IMR-90 (cell line): ENCODE measurements at regions not wholly inside any gene's neighbourhood (a gene's known extent, or its start where the extent isn't known, plus 50 kb on each side); places are given as distances from the start of the nearest gene placed in this dataset.

Source experiments
- ATAC-seq: fragments of 200-7000 bp; cut with Tn5 transposase; 2 replicates; pipeline ENCODE4 v1.9.1; 2020; ENCODE audit warnings: low read depth, mild to moderate bottlenecking, moderate library complexity
- BruUV-seq: library from RNA; stranded (reverse); fragments of 400-500 nt; replicated peaks from 2 replicates; lab custom pipeline; 2021; lab: Mats Ljungman, UMichigan
- CTCF ChIA-PET: fragments of 300-600 bp; formaldehyde crosslinking; extraction: SDS; loops from one replicate; lab custom pipeline; 2021; ENCODE audit warnings: antibody characterized with exemption; lab: Yijun Ruan, JAX
- POLR2A ChIA-PET: fragments of 300-600 bp; sonication (Branson Sonifier 250); formaldehyde crosslinking; loops from one replicate; lab custom pipeline; 2022; ENCODE audit warnings: antibody characterized with exemption; ENCODE audit not compliant: unreplicated experiment; lab: Charles Lee
- DNase-seq: peaks from one replicate; pipeline ENCODE4 v3.0.0; 2013
- H2AFZ ChIP-seq: replicated peaks from 2 replicates; pipeline ENCODE3; 2013; ENCODE audit warnings: low read length, mild to moderate bottlenecking; ENCODE audit not compliant: poor library complexity
- H2AK5ac ChIP-seq: 2 replicates; pipeline ENCODE4 v1.6.1; 2013; ENCODE audit warnings: low read depth, low read length, inconsistent platforms
- H2AK9ac ChIP-seq: replicated peaks from 2 replicates; pipeline ENCODE3; 2013; ENCODE audit warnings: mild to moderate bottlenecking, low read depth, low read length, moderate library complexity; ENCODE audit not compliant: poor library complexity
- H2BK120ac ChIP-seq: 2 replicates; pipeline ENCODE4 v1.6.1; 2013; ENCODE audit warnings: low read depth, low read length, inconsistent platforms
- H2BK15ac ChIP-seq: 3 replicates; pipeline ENCODE4 v1.6.1; 2013; ENCODE audit warnings: low read depth, low read length, inconsistent platforms
- H2BK20ac ChIP-seq: 2 replicates; pipeline ENCODE4 v1.6.1; 2013; ENCODE audit warnings: low read depth, mild to moderate bottlenecking, inconsistent platforms, low read length, moderate library complexity
- H2BK5ac ChIP-seq: 2 replicates; pipeline ENCODE4 v1.6.1; 2013; ENCODE audit warnings: mild to moderate bottlenecking, low read depth, low read length, inconsistent platforms; ENCODE audit not compliant: poor library complexity, severe bottlenecking
- H3K14ac ChIP-seq: replicated peaks from 2 replicates; pipeline ENCODE4 v1.6.1; 2013; ENCODE audit warnings: low read depth, low read length, inconsistent platforms
- H3K18ac ChIP-seq: 2 replicates; pipeline ENCODE4 v1.6.1; 2013; ENCODE audit warnings: low read depth, low read length, control low read depth
- H3K23ac ChIP-seq: 2 replicates; pipeline ENCODE4 v1.6.1; 2013; ENCODE audit warnings: low read depth, low read length, inconsistent platforms
- H3K27ac ChIP-seq: 2 replicates; pipeline ENCODE4 v1.5.1; 2013; ENCODE audit warnings: mild to moderate bottlenecking, control low read depth, low read length; ENCODE audit not compliant: insufficient read depth
- H3K27me3 ChIP-seq: 2 replicates; pipeline ENCODE4 v1.6.1; 2013; ENCODE audit warnings: low read length; ENCODE audit not compliant: control insufficient read depth, insufficient read depth
- H3K36me3 ChIP-seq: 2 replicates; pipeline ENCODE4 v1.6.1; 2013; ENCODE audit warnings: low read length, mixed read lengths; ENCODE audit not compliant: control insufficient read depth, insufficient read depth
- H3K4ac ChIP-seq: 2 replicates; pipeline ENCODE4 v1.6.1; 2013; ENCODE audit warnings: low read depth, low read length, inconsistent platforms
- H3K4me1 ChIP-seq: 2 replicates; pipeline ENCODE4 v1.6.1; 2013; ENCODE audit warnings: low read length, mixed read lengths; ENCODE audit not compliant: control insufficient read depth, insufficient read depth
- H3K4me2 ChIP-seq: 2 replicates; pipeline ENCODE4 v1.6.1; 2013; ENCODE audit warnings: low read depth, mild to moderate bottlenecking, control low read depth, low read length, moderate library complexity
- H3K4me3 ChIP-seq: 2 replicates; pipeline ENCODE4 v1.5.1; 2013; ENCODE audit warnings: low read depth, mild to moderate bottlenecking, control low read depth, low read length, moderate library complexity; ENCODE audit not compliant: insufficient read depth
- H3K56ac ChIP-seq: 2 replicates; pipeline ENCODE4 v1.6.1; 2013; ENCODE audit warnings: low read length, inconsistent platforms; ENCODE audit not compliant: insufficient read depth; ENCODE audit errors: extremely low read depth
- H3K79me1 ChIP-seq, 2 experiments: 2 replicates each; pipeline ENCODE4 v1.6.1; 2013; ENCODE audit warnings: low read length in 2 of 2, inconsistent platforms in 1 of 2, low read depth in 1 of 2
- H3K9ac ChIP-seq: 2 replicates; pipeline ENCODE4 v1.6.1; 2013; ENCODE audit warnings: low read depth, low read length, control low read depth
- H3K9me1 ChIP-seq: 2 replicates; pipeline ENCODE4 v1.6.1; 2013; ENCODE audit warnings: low read length, inconsistent platforms; ENCODE audit not compliant: insufficient read depth
- H3K9me3 ChIP-seq: 2 replicates; pipeline ENCODE4 v1.6.1; 2013; ENCODE audit warnings: low read length; ENCODE audit not compliant: control insufficient read depth, insufficient read depth
- H4K20me1 ChIP-seq: 2 replicates; pipeline ENCODE4 v1.6.1; 2013; ENCODE audit warnings: low read length, inconsistent platforms; ENCODE audit not compliant: insufficient read depth
- H4K5ac ChIP-seq: 2 replicates; pipeline ENCODE4 v1.6.1; 2013; ENCODE audit warnings: mild to moderate bottlenecking, low read depth, low read length, control low read depth
- H4K8ac ChIP-seq, 2 experiments: 2 replicates each; pipeline ENCODE4 v1.6.1; 2013; ENCODE audit warnings: low read depth in 2 of 2, low read length in 2 of 2, control low read depth in 1 of 2, inconsistent platforms in 1 of 2
- H4K91ac ChIP-seq: 2 replicates; pipeline ENCODE4 v1.6.1; 2013; ENCODE audit warnings: low read depth, low read length, inconsistent platforms; ENCODE audit not compliant: insufficient read depth
- BHLHE40 ChIP-seq: fragments of 150-350 bp; IDR thresholded peaks from 2 replicates; pipeline ENCODE4 v1.6.1; 2016; ENCODE audit warnings: mild to moderate bottlenecking, low read depth, low read length
- CEBPB ChIP-seq: IDR thresholded peaks from 2 replicates; pipeline ENCODE4 v1.6.1; 2012; ENCODE audit warnings: low read depth, low read length, improper control_type of control experiment
- CHD1 ChIP-seq: IDR thresholded peaks from 2 replicates; pipeline ENCODE4 v1.6.1; 2012; ENCODE audit warnings: low read depth, low read length, improper control_type of control experiment
- FOS ChIP-seq: fragments of 150-350 bp; IDR thresholded peaks from 2 replicates; pipeline ENCODE4 v1.6.1; 2016; ENCODE audit warnings: low read depth, low read length
- MAFK ChIP-seq: IDR thresholded peaks from 2 replicates; pipeline ENCODE4 v1.6.1; 2012; ENCODE audit warnings: low read depth, low read length, improper control_type of control experiment
- MXI1 ChIP-seq: IDR thresholded peaks from 2 replicates; pipeline ENCODE4 v1.6.1; 2012; ENCODE audit warnings: low read depth, mild to moderate bottlenecking, low read length, moderate library complexity, borderline replicate concordance
- NFE2L2 ChIP-seq: fragments of 150-350 bp; IDR thresholded peaks from 2 replicates; pipeline ENCODE4 v1.6.1; 2016; ENCODE audit warnings: low read depth, mild to moderate bottlenecking, low read length
- POLR2A ChIP-seq: IDR thresholded peaks from 2 replicates; pipeline ENCODE4 v1.6.1; 2012; ENCODE audit warnings: mild to moderate bottlenecking, low read depth, low read length
- RAD21 ChIP-seq: IDR thresholded peaks from 2 replicates; pipeline ENCODE4 v1.6.1; 2012; ENCODE audit warnings: low read length, improper control_type of control experiment
- RCOR1 ChIP-seq: IDR thresholded peaks from 2 replicates; pipeline ENCODE4 v1.6.1; 2012; ENCODE audit warnings: mild to moderate bottlenecking, low read length, improper control_type of control experiment; ENCODE audit not compliant: insufficient replicate concordance
- RFX5 ChIP-seq: IDR thresholded peaks from 2 replicates; pipeline ENCODE4 v1.8.0; 2012; ENCODE audit warnings: low read depth, mild to moderate bottlenecking, low read length, moderate library complexity
- SMC3 ChIP-seq: fragments of 150-350 bp; IDR thresholded peaks from 2 replicates; pipeline ENCODE4 v1.6.1; 2016; ENCODE audit warnings: low read depth, mild to moderate bottlenecking, antibody characterized with exemption, low read length, moderate library complexity
- WGBS, 2 experiments: methylation state at CpG; one replicate each; pipeline versions ENCODE4 v1.1.5 to v1.1.7; 2013; ENCODE audit warnings: missing lambda C conversion rate in 2 of 2; ENCODE audit not compliant: insufficient read length in 1 of 2; ENCODE audit errors: extremely low coverage in 2 of 2; 5-methylcytosine and 5-hydroxymethylcytosine counted together
- dilution Hi-C: fragments of 300-500 bp; cut with HindIII; formaldehyde crosslinking; loops from one replicate; pipeline ENCODE4 v1.14.3; 2018; ENCODE audit warnings: low sequenced_read_pairs; ENCODE audit not compliant: unreplicated experiment
- in situ Hi-C: fragments of 300-500 bp; cut with MboI; formaldehyde crosslinking; loops from 3 replicates; pipeline ENCODE4 v1.14.3; 2019; ENCODE audit warnings: low sequenced_read_pairs, inconsistent platforms, mixed read lengths
- intact Hi-C: fragments of 100-400 bp; cut with micrococcal nuclease; formaldehyde crosslinking; loops from 2 replicates; pipeline ENCODE4 v1.10.0; 2022
- TF ChIP-seq, protein P1 (sequence below): fragments of 150-350 bp; IDR thresholded peaks from 2 replicates; pipeline ENCODE4 v1.6.1; 2016; ENCODE audit warnings: low read depth, mild to moderate bottlenecking, low read length, moderate library complexity, borderline replicate concordance
- TF ChIP-seq, protein P2 (sequence below): fragments of 150-350 bp; IDR thresholded peaks from 2 replicates; pipeline ENCODE4 v1.6.1; 2017; ENCODE audit warnings: mild to moderate bottlenecking, antibody characterized with exemption, low read length, low read depth
- TF ChIP-seq, protein P3 (sequence below): conservative IDR thresholded peaks from 2 replicates; pipeline ENCODE4 v1.5.1; 2012; ENCODE audit warnings: mild to moderate bottlenecking, low read depth, low read length, improper control_type of control experiment

DNA sequence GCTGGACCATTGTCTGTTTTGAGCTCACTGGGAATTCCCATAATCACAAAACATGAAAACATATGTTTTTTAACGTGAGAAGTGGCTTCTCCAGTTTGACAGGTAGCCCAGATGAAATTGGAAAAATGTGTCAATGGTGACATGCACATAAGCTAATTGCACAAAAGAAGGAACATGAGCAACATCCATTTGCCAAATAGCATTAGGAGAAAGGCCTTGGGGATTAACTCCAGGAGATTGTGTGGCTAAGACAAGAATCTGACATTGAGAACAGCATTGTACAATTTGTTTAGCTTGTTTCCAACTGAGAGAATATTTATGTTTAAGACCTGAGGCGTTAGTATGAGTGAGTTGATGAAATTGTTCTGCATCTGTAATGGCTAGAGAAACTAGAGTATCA is 147.0 kb upstream of the API5 start:
- no peak overlapping the region for H3K27ac ChIP-seq
- no CpG with 5 or more reads among the region's 2 CpGs for WGBS, 2 experiments
- peaks cover 3% of the 10 kb centered on the region; the same call in 1 of the 2 replicates for H3K9me3 ChIP-seq
- H2BK120ac ChIP-seq, result no peak overlapping the region
- H3K18ac ChIP-seq, result no peak overlapping the region
- no peak overlapping the region for H4K5ac ChIP-seq
- no peaks in the 10 kb centered on the region for H3K36me3 ChIP-seq
- TF ChIP-seq RFX5 (no peak), SMC3 (no peak), MAFK (no peak), NFE2L2 (no peak), RCOR1 (no peak), RAD21 (no peak), POLR2A (no peak), CHD1 (no peak), FOS (no peak), CEBPB (no peak), BHLHE40 (no peak), MXI1 (no peak)
- TF ChIP-seq, protein P1, sequence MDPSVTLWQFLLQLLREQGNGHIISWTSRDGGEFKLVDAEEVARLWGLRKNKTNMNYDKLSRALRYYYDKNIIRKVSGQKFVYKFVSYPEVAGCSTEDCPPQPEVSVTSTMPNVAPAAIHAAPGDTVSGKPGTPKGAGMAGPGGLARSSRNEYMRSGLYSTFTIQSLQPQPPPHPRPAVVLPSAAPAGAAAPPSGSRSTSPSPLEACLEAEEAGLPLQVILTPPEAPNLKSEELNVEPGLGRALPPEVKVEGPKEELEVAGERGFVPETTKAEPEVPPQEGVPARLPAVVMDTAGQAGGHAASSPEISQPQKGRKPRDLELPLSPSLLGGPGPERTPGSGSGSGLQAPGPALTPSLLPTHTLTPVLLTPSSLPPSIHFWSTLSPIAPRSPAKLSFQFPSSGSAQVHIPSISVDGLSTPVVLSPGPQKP, result no peak
- TF ChIP-seq, protein P2, sequence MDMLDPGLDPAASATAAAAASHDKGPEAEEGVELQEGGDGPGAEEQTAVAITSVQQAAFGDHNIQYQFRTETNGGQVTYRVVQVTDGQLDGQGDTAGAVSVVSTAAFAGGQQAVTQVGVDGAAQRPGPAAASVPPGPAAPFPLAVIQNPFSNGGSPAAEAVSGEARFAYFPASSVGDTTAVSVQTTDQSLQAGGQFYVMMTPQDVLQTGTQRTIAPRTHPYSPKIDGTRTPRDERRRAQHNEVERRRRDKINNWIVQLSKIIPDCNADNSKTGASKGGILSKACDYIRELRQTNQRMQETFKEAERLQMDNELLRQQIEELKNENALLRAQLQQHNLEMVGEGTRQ, result no peak
- TF ChIP-seq, protein P3, sequence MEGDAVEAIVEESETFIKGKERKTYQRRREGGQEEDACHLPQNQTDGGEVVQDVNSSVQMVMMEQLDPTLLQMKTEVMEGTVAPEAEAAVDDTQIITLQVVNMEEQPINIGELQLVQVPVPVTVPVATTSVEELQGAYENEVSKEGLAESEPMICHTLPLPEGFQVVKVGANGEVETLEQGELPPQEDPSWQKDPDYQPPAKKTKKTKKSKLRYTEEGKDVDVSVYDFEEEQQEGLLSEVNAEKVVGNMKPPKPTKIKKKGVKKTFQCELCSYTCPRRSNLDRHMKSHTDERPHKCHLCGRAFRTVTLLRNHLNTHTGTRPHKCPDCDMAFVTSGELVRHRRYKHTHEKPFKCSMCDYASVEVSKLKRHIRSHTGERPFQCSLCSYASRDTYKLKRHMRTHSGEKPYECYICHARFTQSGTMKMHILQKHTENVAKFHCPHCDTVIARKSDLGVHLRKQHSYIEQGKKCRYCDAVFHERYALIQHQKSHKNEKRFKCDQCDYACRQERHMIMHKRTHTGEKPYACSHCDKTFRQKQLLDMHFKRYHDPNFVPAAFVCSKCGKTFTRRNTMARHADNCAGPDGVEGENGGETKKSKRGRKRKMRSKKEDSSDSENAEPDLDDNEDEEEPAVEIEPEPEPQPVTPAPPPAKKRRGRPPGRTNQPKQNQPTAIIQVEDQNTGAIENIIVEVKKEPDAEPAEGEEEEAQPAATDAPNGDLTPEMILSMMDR, result no peak
- no peak overlapping the region for H2BK5ac ChIP-seq
- H3K4me3 ChIP-seq, result no peak overlapping the region
- H3K23ac ChIP-seq, result no peak overlapping the region
- intact Hi-C loops, result no loop called here
- H3K4me1 ChIP-seq, result no peaks in the 10 kb centered on the region
- no peak overlapping the region for H3K56ac ChIP-seq
- no peak overlapping the region for H2BK15ac ChIP-seq
- no peak overlapping the region for H4K91ac ChIP-seq
- POLR2A ChIA-PET, result no interaction called here
- in situ Hi-C loops, result loop anchor here (10.0 kb wide), 1 partner anchor 60 kb away; no protein-coding TSS in a partner anchor
- H3K14ac ChIP-seq, result no peak overlapping the region
- no peak overlapping the region for H2AK9ac ChIP-seq
- no peak overlapping the region for H2BK20ac ChIP-seq
- H2AK5ac ChIP-seq, result no peak overlapping the region
- H4K20me1 ChIP-seq, result no peaks in the 10 kb centered on the region
- no peak overlapping the region for H2AFZ ChIP-seq
- no peak overlapping the region for H4K8ac ChIP-seq
- H3K9me1 ChIP-seq, result no peaks in the 10 kb centered on the region
- H3K4ac ChIP-seq, result no peak overlapping the region
- dilution Hi-C loops, result no loop called here
- no peak overlapping the region for H3K4me2 ChIP-seq
- DNase-seq (no peak), ATAC-seq (no peak)
- CTCF ChIA-PET, result no interaction called here
- no peak overlapping the region for H3K9ac ChIP-seq
- H3K27me3 ChIP-seq, result no peaks in the 10 kb centered on the region
- BruUV-seq, result no TSS peak
- no peaks in the 10 kb centered on the region for H3K79me1 ChIP-seq
